SU-DHL-6 (cell line): ENCODE measurements at regions not wholly inside any gene's neighbourhood (a gene's known extent, or its start where the extent isn't known, plus 50 kb on each side); places are given as distances from the start of the nearest gene placed in this dataset.

ENCODE experiments used
- H2AFZ ChIP-seq: fragments of 200-600 bp; sonication (generic); 2 replicates; pipeline ENCODE4 v1.6.1; 2014; ENCODE audit warnings: low read depth, mild to moderate bottlenecking, moderate library complexity, mixed read lengths, antibody characterized with exemption, low read length; ENCODE audit not compliant: severe bottlenecking
- H3F3A ChIP-seq: fragments of 200-600 bp; shearing (Covaris generic); 2 replicates; pipeline ENCODE4 v1.6.0; 2016; ENCODE audit warnings: antibody characterized with exemption, mild to moderate bottlenecking; ENCODE audit not compliant: insufficient read depth
- H3K27ac ChIP-seq: fragments of 200-600 bp; sonication (generic); 2 replicates; pipeline ENCODE4 v1.5.1; 2016; ENCODE audit warnings: low read depth, mild to moderate bottlenecking, low read length, moderate library complexity, mixed read lengths
- H3K27me3 ChIP-seq: fragments of 200-600 bp; sonication (generic), shearing (Covaris generic); 2 replicates; pipeline ENCODE4 v1.6.0; 2014; ENCODE audit warnings: mild to moderate bottlenecking, low read length
- H3K36me3 ChIP-seq: fragments of 200-600 bp; sonication (generic); 2 replicates; pipeline ENCODE4 v1.6.1; 2014; ENCODE audit warnings: mild to moderate bottlenecking, low read length, mixed read lengths
- H3K4me2 ChIP-seq: fragments of 300-600, 200-600 bp; shearing (Covaris generic), sonication (generic); 2 replicates; pipeline ENCODE4 v1.6.0; 2014; ENCODE audit warnings: low read length, low read depth, mild to moderate bottlenecking; ENCODE audit not compliant: poor library complexity, severe bottlenecking
- H3K4me3 ChIP-seq: fragments of 200-600 bp; sonication (generic); 2 replicates; pipeline ENCODE4 v1.5.1; 2014; ENCODE audit warnings: antibody characterized with exemption, low read length, mild to moderate bottlenecking, mixed read lengths; ENCODE audit not compliant: insufficient read depth, poor library complexity, severe bottlenecking
- H3K79me2 ChIP-seq: fragments of 200-600 bp; sonication (generic); 2 replicates; pipeline ENCODE4 v1.6.1; 2014; ENCODE audit warnings: mild to moderate bottlenecking, low read length, moderate library complexity; ENCODE audit not compliant: insufficient read depth
- H3K9ac ChIP-seq: fragments of 200-600 bp; sonication (generic); 2 replicates; pipeline ENCODE4 v1.7.0; 2014; ENCODE audit warnings: mild to moderate bottlenecking, low read length
- H3K9me2 ChIP-seq: fragments of 200-600 bp; sonication (generic); replicated peaks from 2 replicates; pipeline ENCODE4 v1.6.1; 2014; ENCODE audit warnings: low read length; ENCODE audit not compliant: insufficient read depth
- H3K9me3 ChIP-seq: fragments of 200-600 bp; sonication (generic); 2 replicates; pipeline ENCODE4 v1.6.1; 2014; ENCODE audit warnings: low read length, mixed read lengths; ENCODE audit not compliant: insufficient read depth
- H4K20me1 ChIP-seq: fragments of 200-600 bp; sonication (generic); 2 replicates; pipeline ENCODE4 v1.6.1; 2014; ENCODE audit warnings: low read depth, mild to moderate bottlenecking, antibody characterized with exemption, low read length, moderate library complexity, mixed read lengths
- EZH2phosphoT487 ChIP-seq: fragments of 200-600 bp; sonication (generic), shearing (Covaris generic); conservative IDR thresholded peaks from 2 replicates; pipeline ENCODE4 v1.6.1; 2018; ENCODE audit warnings: mild to moderate bottlenecking, antibody characterized with exemption, low read length, moderate library complexity, mixed read lengths
- TF ChIP-seq, protein P1 (sequence below): fragments of 200-600 bp; sonication (generic); IDR thresholded peaks from one replicate; pipeline ENCODE4 v1.5.1; 2017; ENCODE audit warnings: antibody characterized with exemption, mild to moderate bottlenecking, low read length, moderate library complexity; ENCODE audit not compliant: insufficient read depth, poor library complexity, severe bottlenecking

GRCh38 chr4:31111790-31112189 is 391.6 kb downstream of the PCDH7 start:
- Histone ChIP-seq H3K4me2 (no peak overlapping the region), H3K27ac (no peak overlapping the region), H3K36me3 (no peaks in the 10 kb centered on the region), H4K20me1 (no peaks in the 10 kb centered on the region), H3K4me3 (no peak overlapping the region), H3K79me2 (no peaks in the 10 kb centered on the region), H3F3A (no peaks in the 10 kb centered on the region), H3K9me3 (no peaks in the 10 kb centered on the region), H3K9ac (no peak overlapping the region), H3K9me2 (no peaks in the 10 kb centered on the region), H2AFZ (no peak overlapping the region), H3K27me3 (no peaks in the 10 kb centered on the region)
- no peak for TF ChIP-seq EZH2phosphoT487
- TF ChIP-seq, protein P1, sequence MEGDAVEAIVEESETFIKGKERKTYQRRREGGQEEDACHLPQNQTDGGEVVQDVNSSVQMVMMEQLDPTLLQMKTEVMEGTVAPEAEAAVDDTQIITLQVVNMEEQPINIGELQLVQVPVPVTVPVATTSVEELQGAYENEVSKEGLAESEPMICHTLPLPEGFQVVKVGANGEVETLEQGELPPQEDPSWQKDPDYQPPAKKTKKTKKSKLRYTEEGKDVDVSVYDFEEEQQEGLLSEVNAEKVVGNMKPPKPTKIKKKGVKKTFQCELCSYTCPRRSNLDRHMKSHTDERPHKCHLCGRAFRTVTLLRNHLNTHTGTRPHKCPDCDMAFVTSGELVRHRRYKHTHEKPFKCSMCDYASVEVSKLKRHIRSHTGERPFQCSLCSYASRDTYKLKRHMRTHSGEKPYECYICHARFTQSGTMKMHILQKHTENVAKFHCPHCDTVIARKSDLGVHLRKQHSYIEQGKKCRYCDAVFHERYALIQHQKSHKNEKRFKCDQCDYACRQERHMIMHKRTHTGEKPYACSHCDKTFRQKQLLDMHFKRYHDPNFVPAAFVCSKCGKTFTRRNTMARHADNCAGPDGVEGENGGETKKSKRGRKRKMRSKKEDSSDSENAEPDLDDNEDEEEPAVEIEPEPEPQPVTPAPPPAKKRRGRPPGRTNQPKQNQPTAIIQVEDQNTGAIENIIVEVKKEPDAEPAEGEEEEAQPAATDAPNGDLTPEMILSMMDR = no peak

DNA sequence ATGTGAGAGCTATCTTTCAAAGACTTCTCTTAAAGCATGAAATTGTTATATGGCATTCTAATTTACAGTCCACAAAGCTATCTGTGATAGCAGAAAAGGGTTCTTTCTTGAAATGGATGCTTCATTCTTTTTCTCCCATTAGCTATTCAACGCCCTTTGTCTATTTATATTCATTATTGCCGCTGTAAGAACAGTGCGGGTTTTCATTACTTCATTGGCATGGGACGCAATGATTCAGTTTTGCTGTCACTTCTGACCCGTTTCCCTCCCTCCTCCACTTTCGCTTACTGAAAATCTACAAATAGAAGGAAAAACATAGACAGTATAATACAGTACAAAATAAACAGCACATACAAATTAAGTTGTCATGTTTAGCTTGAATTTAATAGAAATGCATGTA is 394.6 kb downstream of the PCDH7 start:
- Histone ChIP-seq H3K27me3 (no peaks in the 10 kb centered on the region), H4K20me1 (no peaks in the 10 kb centered on the region), H3K9me3 (no peaks in the 10 kb centered on the region), H2AFZ (no peak overlapping the region), H3K9ac (no peak overlapping the region), H3K4me3 (no peak overlapping the region), H3K36me3 (no peaks in the 10 kb centered on the region), H3K9me2 (no peaks in the 10 kb centered on the region), H3K79me2 (no peaks in the 10 kb centered on the region), H3F3A (no peaks in the 10 kb centered on the region), H3K27ac (no peak overlapping the region), H3K4me2 (no peak overlapping the region)
- TF ChIP-seq, protein P1 = no peak
- no peak for TF ChIP-seq EZH2phosphoT487

GRCh38 chr4:31124008-31124585 is 403.9 kb downstream of the PCDH7 start:
- no peak overlapping the region for H3K27ac ChIP-seq
- H3K4me3 ChIP-seq = no peak overlapping the region
- no peaks in the 10 kb centered on the region for H4K20me1 ChIP-seq
- no peaks in the 10 kb centered on the region for H3K79me2 ChIP-seq
- no peak overlapping the region for H3K9ac ChIP-seq
- H2AFZ ChIP-seq = no peak overlapping the region
- H3K4me2 ChIP-seq = no peak overlapping the region
- no peaks in the 10 kb centered on the region for H3K9me3 ChIP-seq
- H3K9me2 ChIP-seq = no peaks in the 10 kb centered on the region
- H3K36me3 ChIP-seq = no peaks in the 10 kb centered on the region
- no peaks in the 10 kb centered on the region for H3F3A ChIP-seq
- TF ChIP-seq EZH2phosphoT487 = no peak
- TF ChIP-seq, protein P1 = no peak
- H3K27me3 ChIP-seq = no peaks in the 10 kb centered on the region
